NCI-H748 treated with DMSO at 0.1 percent for 48 hours (cell line): ENCODE measurements at regions not wholly inside any gene's neighbourhood (a gene's known extent, or its start where the extent isn't known, plus 50 kb on each side); places are given as distances from the start of the nearest gene placed in this dataset.

ENCODE experiments used
- DNase-seq: peaks from one replicate; lab custom pipeline; 2025; lab: John Stamatoyannopoulos, UW

DNA sequence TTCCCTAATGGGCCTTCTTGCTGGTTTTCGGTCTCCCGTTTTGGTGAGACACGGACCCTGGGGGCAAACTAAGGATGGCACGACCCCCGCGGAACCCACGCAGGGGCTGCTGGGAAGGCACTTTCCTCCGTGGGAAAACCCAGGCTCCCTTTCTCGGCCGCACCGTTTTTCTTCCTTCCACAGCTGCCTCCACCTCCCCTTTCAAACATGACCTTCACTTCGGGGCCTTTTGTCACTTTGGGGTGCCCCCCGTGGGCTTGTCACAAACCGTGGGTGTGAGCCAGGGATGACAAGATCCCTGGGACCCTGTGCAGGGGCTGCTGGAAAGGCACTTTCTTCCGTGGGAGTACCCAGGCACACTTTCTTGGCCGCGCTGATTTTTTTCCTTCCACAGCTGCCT, 268.7 kb downstream of the ALG10 start:
- DNase-seq = no peak

DNA sequence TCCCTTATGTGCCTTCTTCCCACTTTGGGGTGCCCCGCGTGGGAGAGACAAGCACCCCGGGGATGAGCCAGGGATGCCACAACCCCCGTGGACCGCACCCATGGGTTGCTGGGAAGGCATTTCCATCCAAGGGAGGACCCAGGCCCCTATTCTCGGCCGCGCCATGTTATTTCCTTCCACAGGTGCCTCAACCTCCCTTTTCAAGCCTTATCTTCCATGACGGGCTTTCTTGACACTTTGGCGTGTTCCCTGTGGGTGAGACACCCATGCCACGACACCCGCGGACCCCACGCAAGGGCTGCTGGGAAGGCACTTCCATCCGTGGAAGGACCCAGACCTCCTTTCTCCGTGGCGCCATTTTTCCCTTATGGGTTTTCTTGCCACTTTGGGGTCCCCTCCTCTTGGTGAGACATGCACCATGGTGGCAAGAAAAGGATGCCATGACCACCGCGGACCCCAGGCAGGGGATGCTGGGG, 269.2 kb downstream of the ALG10 start:
- DNase-seq = no peak

GRCh38 chr12:34292736-34293625, 270.7 kb downstream of the ALG10 start:
- DNase-seq = peak; percentile 19

DNA sequence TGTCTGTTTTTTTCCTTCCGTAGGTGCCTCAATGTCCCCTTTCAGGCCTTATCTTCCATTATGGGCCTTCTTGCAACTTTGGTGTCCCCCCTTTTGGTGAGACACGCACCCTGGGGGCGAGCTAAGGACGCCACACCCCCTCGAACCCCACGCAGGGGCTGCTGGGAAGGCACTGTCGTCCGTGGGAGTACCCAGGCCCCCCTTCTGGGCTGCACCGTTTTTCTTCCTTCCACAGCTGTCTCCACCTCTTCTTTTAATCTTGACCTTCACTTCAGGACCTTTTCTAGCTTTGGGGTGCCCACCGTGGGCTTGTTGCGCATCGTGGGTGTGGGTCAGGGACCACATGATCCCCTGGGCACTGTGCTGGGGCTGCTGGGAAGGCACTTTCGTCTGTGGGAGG, 271.8 kb downstream of the ALG10 start:
- no peak for DNase-seq

DNA sequence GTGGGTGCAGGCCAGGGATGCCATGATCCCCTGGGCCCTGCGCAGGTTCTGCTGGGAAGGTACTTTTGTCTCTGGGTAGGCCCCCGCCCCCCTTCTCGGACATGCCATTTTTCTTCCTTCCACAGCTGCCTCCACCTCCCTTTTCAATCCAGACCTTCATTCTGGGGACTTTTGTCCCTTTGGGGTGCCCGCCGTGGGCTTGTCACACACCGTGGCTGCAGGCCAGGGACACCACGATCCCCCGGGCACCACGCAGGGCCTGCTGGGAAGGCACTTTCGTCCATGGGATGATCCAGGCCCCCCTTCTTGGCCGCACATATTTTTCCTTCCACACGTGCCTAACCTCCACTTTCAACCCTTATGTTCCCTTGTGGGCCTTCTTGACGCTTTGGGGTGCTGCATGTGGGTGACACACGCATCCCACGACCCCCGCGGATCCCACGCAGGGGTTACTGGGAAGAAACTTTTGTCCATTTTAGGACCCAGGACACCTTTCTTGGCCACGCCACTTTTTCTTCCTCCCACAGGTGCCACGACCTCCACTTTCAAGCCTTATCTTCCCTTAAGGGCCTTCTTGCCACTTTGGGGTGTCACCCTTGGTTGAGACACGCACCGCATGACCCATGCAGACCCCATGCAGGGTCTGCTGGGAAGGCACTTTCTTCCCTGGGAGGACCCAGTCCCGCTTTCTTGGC, 272.5 kb downstream of the ALG10 start:
- no peak for DNase-seq

- DNase-seq = no peak
Measured at GRCh38 chr12:34295366-34296142, 273.3 kb downstream of the ALG10 start.

- no peak for DNase-seq
Measured at GRCh38 chr12:34296143-34297041, 274.1 kb downstream of the ALG10 start.

- no peak for DNase-seq
Measured at GRCh38 chr12:34297126-34297789, 275.0 kb downstream of the ALG10 start.

- DNase-seq = no peak
Measured at GRCh38 chr12:34297790-34298164, 275.5 kb downstream of the ALG10 start.

GRCh38 chr12:34298176-34298970, 276.1 kb downstream of the ALG10 start:
- no peak for DNase-seq

DNA sequence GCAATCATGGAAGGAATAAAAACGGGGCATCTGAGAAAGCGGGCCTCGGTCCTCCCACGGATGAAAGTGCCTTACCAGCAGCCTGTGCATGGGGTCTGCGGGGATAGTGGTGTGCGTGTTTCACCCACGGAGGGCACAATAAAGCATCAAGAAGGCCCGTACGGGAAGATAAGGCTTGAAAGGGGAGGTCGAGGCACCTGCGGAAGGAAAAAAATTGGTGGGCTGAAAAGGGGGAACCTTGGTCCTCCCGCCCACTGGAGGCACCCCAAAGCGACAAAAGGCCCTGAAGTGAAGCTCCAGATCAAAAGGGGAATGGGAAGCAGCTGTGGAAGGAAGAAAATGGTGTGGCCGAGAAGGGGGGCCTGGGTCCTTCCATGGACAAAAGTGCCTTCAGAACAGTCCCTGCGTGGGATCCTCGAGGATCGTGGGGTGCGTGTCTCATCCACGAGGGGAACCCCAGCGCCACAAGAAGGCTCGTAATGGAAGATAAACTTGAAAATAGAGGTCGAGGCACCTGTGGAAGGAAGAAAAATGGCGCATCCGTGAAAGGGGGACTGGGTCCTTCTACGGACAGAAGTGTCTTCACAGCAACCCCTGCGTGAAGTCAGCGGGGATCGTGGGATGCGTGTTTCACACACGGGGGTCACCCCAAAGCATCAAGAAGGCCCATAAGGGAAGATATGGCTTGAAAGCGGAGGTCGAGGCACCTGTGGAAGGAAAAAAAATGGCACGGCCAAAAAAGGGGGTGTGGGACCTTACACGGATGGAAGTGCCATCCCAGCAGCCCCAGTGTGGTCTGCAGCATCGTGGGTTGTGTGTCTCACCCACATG, 276.9 kb downstream of the ALG10 start:
- DNase-seq = no peak

DNA sequence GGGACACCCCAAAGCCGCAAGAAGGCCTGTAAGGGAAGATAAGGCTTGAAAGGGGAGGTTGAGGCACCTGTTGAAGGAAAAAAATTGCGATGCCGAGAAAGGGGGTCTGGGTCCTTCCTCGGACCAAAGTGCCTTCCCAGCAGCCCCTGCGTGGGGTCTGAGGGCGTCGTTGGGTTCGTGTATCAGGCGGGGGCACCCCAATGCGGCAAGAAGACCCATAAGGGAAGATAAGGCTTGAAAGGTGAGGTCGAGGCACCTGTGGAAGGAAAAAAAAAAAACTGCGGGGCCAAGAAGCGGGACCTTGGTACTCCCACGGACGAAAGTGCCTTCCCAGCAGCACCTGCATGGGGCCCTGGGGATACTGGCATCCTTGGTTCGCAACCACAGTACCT, 277.5 kb downstream of the ALG10 start:
- DNase-seq = no peak

GRCh38 chr12:34300376-34301250, 278.3 kb downstream of the ALG10 start:
- DNase-seq = no peak

- DNase-seq = no peak
Measured at GRCh38 chr12:34301251-34302130, 279.2 kb downstream of the ALG10 start.

GRCh38 chr12:34302131-34302885, 280.0 kb downstream of the ALG10 start:
- DNase-seq = no peak

DNA sequence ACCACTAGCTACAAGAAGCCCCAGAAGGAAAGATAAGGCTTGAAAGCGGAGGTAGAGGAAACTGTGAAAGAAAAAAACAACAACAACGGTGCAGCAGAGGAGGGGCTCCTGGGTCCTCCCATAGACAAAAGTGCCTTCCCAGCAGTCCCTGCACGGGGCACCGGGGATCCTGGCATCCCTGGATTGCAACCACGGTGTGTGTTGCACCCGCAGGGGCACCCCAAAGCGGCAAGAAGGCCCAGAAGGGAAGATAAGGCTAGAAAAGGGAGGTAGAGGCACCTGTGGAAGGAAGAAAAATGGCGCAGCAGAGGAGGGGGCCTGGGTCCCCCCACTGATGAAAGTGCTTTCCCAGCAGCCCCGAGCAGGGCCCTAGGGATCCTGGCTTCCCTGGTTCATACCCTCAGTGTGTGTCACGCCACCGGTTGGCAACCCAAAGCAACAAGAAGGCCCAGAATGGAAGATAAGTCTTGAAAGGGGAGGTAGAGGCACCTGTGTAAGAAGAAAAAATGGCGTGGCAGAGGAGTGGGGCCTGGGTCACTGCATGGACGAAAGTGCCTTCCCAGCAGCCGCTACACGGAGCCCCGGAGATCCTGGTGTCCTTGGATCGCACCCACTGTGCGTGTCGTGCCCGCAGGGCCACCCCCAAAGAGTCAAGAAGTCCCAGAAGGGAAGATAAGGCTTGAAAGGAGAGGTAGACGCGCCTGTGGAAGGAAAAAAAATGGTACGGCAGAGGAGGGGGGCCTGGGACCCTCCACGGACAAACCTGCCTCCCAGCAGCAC, 281.0 kb downstream of the ALG10 start:
- DNase-seq = no peak
